WERI-Rb-1 (cell line): ENCODE measurements at regions not wholly inside any gene's neighbourhood (a gene's known extent, or its start where the extent isn't known, plus 50 kb on each side); places are given as distances from the start of the nearest gene placed in this dataset.

ENCODE experiments used
- DNase-seq: peaks from one replicate; pipeline ENCODE4 v3.0.0-alpha.2; 2020
- H3K27ac ChIP-seq: fragments of 250-450 bp; sonication (Bioruptor Pico); 2 replicates; pipeline ENCODE4 v1.5.1; 2020; ENCODE audit warnings: mild to moderate bottlenecking, moderate library complexity
- H3K27me3 ChIP-seq: fragments of 250-450 bp; sonication (Bioruptor Pico); 2 replicates; pipeline ENCODE4 v1.5.1; 2021; ENCODE audit warnings: mild to moderate bottlenecking, low read depth, moderate library complexity; ENCODE audit not compliant: insufficient read depth, severe bottlenecking
- H3K36me3 ChIP-seq: fragments of 250-450 bp; sonication (Bioruptor Pico); 2 replicates; pipeline ENCODE4 v1.5.1; 2020; ENCODE audit warnings: mild to moderate bottlenecking, moderate library complexity
- H3K4me3 ChIP-seq: 2 replicates; pipeline ENCODE4 v1.5.1; 2011; ENCODE audit warnings: low read depth, mild to moderate bottlenecking, control low read depth, low read length
- H3K9me3 ChIP-seq: fragments of 250-450 bp; sonication (Bioruptor Pico); 2 replicates; pipeline ENCODE4 v1.5.1; 2021; ENCODE audit warnings: mild to moderate bottlenecking, moderate library complexity; ENCODE audit not compliant: severe bottlenecking
- CTCF ChIP-seq: IDR thresholded peaks from 2 replicates; pipeline ENCODE4 v1.5.1; 2011; ENCODE audit warnings: low read depth, mild to moderate bottlenecking, control low read depth, inconsistent platforms, low read length

GRCh38 chr3:166367947-166368533 lies 530.8 kb upstream of the BCHE start:
- no peaks in the 10 kb centered on the region for H3K9me3 ChIP-seq
- H3K27me3 ChIP-seq, result no peaks in the 10 kb centered on the region
- no peak for DNase-seq
- H3K27ac ChIP-seq, result no peak overlapping the region
- TF ChIP-seq CTCF, result no peak
- no peak overlapping the region for H3K4me3 ChIP-seq
- H3K36me3 ChIP-seq, result no peaks in the 10 kb centered on the region

DNA sequence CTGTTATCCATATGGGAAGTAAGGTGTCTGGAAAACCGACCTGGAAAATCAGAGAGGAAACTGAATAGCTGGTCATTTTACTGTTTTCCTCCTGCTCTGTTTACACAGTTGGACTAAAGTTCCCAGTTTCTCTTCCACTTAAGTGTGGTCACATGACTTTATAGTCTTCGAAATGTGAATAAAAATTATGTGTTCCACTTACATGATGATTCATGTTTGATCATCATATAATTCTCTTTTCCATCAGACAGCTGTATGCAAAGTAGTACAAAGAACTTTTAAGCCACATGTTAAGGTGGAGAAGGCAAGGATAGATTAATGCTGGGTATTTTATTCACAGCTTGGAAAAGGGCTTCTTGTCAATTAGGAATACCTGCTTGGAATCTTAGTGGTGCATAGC lies 525.5 kb upstream of the BCHE start:
- Histone ChIP-seq H3K36me3 (no peaks in the 10 kb centered on the region), H3K27me3 (no peaks in the 10 kb centered on the region), H3K4me3 (no peak overlapping the region), H3K27ac (no peak overlapping the region), H3K9me3 (no peaks in the 10 kb centered on the region)
- TF ChIP-seq CTCF, result no peak
- DNase-seq, result no peak

- no peak for TF ChIP-seq CTCF
- no peaks in the 10 kb centered on the region for H3K9me3 ChIP-seq
- DNase-seq, result no peak
Measured at GRCh38 chr3:166360720-166361119, 523.5 kb upstream of the BCHE start.

DNA sequence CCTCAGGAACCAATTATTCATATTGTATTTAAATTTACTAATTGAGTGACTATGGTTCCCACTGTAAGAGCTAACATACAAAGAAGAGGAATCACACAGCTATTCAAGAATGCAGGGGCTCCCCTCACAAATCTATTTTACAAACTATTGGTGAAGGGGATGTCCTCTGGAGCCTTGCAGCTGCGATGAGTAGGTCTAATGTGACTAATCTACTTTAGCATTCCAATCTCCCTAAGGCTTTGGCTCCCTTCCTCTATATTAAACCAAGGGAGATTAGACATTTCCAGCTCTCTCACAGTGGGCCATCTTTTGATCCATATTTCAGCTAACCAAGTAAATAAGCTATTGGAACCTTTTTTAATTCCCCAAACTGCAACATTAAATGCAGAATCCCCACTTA lies 514.2 kb upstream of the BCHE start:
- no peak for DNase-seq
- H3K36me3 ChIP-seq, result no peaks in the 10 kb centered on the region
- H3K27ac ChIP-seq, result no peak overlapping the region
- H3K9me3 ChIP-seq, result no peaks in the 10 kb centered on the region
- no peaks in the 10 kb centered on the region for H3K27me3 ChIP-seq
- no peak for TF ChIP-seq CTCF
- H3K4me3 ChIP-seq, result no peak overlapping the region

More at GRCh38 chr3:166360720-166361119, 523.5 kb upstream of the BCHE start:
- no peak overlapping the region for H3K27ac ChIP-seq
- H3K36me3 ChIP-seq, result no peaks in the 10 kb centered on the region
- no peak overlapping the region for H3K4me3 ChIP-seq
- no peaks in the 10 kb centered on the region for H3K27me3 ChIP-seq

DNA sequence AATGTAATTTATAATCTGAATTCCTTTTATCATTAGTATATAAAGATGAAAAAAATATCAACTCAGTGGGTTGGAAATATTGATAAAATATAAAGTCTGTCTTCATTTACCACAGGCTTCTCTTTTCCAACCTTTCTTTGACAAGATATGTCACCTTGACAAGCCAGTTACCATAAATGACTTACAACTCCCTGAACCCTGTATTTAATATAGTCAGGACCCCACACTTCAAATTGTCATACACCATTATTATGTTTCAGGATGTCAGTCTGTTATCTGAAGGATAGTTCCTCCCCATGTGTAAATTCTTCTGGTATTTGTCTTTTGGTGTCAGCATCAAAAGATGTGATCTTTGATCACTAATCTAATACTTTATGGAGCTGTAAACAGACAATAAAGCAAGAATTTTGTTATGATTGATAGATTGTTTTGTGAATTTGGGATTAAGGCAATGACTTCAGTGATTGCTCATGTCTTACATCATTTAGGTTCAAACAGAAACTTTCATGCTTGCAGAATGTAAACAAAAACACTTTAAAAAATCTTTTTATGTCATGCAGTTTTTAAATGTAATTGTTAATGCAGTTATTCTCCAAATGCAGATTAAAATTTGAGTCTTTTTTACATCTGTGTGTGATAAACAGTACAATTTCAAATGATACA lies 503.5 kb upstream of the BCHE start:
- Histone ChIP-seq H3K36me3 (no peaks in the 10 kb centered on the region), H3K9me3 (no peaks in the 10 kb centered on the region), H3K4me3 (no peak overlapping the region), H3K27me3 (no peaks in the 10 kb centered on the region), H3K27ac (no peak overlapping the region)
- no peak for TF ChIP-seq CTCF
- DNase-seq, result no peak

- Histone ChIP-seq H3K27me3 (no peaks in the 10 kb centered on the region), H3K36me3 (no peaks in the 10 kb centered on the region), H3K9me3 (no peaks in the 10 kb centered on the region), H3K4me3 (no peak overlapping the region), H3K27ac (no peak overlapping the region)
- no peak for DNase-seq
- TF ChIP-seq CTCF, result no peak
Measured at GRCh38 chr3:166324401-166324800, 487.2 kb upstream of the BCHE start.
